GM18909 (cell line): ENCODE measurements at regions not wholly inside any gene's neighbourhood (a gene's known extent, or its start where the extent isn't known, plus 50 kb on each side); places are given as distances from the start of the nearest gene placed in this dataset.

Experiments used
- ATAC-seq: cut with Tn5 transposase; IDR thresholded peaks from one replicate; pipeline ENCODE4 v1.9.1; 2021; ENCODE audit warnings: mild to moderate bottlenecking; ENCODE audit not compliant: unreplicated experiment, poor library complexity

DNA sequence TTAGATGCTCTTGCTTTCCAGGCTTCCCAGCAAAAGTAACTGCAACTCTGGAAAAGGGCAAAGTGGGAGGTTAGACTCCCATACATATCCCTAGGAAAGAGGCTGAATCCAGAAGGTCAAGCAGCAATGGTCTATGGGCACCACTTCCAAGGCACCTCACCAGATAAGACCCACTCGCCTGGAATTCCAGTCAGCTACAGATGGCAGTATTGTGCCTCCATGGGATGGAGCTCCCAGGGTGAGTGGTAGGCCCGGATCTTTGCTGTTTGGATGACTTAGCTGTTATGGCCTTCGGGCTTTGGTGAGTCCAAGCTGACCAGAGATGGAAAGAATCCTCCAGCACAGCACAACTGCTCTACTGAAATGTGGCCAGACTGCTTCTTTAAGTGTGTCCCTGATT, 688.0 kb downstream of the PCDH19 start:
- ATAC-seq: no peak

DNA sequence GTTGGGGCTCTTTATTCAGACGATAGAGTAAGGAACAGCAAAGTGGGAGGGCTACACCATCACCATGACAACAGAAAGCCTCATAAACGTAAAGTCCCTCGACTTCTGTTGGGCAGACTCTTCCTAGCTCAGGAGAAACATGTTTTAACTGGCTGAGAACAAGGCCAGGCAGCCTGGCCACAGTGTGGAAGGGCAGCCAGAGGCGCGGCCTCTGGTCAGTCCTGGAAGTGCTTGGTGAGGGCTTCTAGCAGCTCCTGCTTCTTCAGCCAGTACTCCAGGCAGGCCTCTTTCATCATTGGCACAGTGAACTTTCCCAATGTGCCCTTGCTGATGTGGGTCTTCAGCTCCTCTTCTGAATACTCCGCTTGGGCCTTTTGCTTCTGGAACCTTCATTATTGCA, 690.9 kb downstream of the PCDH19 start:
- ATAC-seq: no peak

DNA sequence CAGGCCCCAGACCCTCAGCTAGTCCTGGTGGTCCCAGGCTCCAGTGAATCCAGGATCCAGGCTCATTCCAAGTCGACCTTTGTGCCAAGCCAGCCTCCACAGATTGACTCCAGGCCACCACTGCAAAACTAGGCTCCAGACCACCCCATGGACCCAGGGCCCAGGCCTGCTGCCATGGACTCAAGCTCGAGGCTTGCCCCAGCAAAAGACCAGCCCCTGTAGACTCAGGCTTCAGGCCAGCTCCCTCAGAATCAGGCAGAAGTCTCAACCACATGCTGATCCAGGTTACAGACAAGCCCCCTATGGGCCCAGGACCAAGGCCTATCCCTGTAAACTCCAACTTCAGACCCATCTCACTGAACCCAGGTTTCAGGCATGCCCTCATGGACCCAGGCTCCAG, 692.4 kb downstream of the PCDH19 start:
- no peak for ATAC-seq

DNA sequence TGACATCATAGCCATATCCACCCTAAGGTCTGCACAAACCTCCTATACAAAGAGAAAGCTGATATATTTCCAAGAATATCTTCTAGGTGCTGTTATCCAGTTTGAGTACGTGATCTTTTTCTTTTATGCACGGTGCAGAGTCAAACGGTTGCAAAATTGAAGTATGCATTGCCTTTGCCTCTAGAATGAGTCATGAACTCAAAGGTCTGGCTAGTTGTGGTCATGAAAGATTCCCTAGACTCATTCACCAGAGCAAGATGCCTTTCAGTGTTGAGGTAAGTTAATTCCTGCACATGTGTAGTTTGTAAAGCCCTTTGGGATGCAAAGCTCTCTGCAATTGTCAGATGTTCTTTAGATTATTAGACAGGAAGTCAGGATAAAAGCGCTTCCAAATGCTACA, 704.4 kb downstream of the PCDH19 start:
- no peak for ATAC-seq

DNA sequence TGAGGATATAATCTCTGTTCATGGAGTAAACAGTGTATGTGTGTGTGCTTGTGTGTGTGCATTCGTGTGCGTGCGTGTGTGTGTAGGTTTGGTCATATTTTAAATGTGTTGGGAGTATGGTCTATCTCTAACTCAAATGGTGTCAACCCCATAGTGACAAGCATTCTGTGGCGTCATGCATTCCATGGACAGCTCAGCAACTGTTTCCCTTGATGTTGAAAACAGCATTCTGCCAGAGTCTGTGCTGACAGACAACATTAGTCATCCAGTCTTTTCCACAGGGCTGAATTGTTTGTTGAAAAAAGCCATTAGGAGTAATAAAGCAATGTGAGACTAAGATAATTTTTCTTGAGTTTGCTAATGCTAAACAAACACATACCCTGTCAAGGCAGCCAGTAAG, 706.6 kb downstream of the PCDH19 start:
- no peak for ATAC-seq

DNA sequence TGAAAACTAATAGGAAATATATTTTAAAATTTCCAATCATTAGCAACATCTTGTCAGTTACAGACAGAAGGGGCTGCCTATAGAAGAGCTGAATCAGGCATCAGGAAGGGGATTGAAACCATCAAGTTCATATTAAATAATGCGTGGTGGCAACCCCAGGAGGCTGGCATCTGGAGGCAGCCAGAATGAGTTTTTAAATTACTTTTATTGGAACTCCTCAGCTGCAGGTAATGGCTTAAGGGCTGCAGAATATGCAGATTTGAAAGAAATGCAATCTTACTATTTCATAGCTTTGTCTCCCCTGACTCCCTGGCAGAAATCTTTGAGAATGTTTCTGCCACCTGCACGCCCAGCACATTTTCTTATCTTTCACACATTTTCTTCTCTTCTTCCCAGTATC, 711.6 kb downstream of the PCDH19 start:
- ATAC-seq: no peak

DNA sequence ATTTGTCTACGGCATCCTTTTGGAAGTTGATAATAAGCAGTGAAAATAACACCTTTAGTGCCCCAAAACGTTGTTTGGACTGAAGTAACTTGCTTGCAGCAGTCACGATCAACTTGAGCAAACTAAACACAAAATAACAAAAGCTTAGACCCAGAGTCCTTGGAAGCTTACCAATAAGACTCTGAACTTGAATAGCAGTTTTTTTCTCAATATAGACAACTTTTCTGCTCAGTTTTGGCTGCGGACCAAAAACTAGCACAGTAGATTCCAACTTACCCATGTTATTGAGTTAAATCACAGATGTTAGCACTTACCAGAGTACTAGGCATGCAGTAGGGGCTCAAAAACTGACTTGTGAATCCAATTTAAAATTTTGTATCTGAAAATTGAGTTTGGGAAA, 746.9 kb downstream of the PCDH19 start:
- no peak for ATAC-seq

DNA sequence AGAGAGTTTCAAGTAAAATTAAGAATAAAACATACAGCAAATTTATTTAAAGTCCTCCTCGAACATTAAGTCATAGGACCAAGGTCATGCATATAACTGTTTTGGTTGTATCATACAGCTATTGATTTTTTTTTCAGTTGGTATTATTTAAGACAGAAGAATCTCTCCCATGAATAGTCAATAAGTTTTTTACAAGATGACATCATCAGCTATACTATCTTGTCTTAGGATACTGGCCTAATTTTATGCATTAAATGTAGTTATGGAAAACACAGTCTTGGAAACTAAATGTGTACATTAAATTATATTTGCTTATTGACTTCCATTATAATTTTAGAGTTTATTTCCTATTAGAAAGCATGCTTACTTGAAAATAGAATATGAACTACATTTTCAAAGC, 755.9 kb downstream of the PCDH19 start:
- no peak for ATAC-seq

DNA sequence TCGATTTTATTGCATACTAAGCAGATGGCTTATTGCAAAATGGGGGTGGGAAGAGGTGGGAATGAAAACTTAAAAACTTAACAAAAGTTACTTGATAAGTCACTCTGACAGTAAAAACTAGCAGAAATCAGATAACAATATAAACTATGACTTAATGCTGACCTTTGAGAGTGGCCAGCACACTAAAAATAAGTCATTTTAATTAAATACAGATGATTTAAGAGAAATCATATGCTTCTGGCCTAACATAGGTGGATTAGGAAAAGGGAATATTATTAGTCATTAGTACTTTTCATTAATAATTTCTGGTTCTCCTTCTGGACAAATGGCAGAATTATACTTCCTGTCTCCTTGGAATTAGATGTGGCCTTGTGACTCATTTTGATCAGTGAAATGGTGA, 756.7 kb downstream of the PCDH19 start:
- ATAC-seq: no peak

DNA sequence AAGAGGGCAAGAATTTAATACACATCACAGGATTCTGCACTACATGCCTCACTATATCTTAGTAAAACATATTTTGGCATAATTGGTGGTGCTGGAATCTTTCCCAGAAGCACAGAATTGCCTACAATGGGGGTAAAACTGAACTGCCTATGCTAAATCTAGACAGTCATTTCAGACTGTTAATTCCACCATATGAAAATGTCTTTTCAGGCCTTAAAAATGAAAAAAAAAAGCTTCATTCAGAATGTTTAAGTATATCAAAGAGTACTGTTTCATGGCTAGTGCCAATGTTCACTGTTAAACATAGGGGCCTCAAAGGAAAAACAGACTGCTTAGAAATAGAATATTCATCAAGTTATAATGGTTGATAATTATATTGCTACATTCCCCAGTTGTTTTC, 797.0 kb downstream of the PCDH19 start:
- ATAC-seq: no peak

DNA sequence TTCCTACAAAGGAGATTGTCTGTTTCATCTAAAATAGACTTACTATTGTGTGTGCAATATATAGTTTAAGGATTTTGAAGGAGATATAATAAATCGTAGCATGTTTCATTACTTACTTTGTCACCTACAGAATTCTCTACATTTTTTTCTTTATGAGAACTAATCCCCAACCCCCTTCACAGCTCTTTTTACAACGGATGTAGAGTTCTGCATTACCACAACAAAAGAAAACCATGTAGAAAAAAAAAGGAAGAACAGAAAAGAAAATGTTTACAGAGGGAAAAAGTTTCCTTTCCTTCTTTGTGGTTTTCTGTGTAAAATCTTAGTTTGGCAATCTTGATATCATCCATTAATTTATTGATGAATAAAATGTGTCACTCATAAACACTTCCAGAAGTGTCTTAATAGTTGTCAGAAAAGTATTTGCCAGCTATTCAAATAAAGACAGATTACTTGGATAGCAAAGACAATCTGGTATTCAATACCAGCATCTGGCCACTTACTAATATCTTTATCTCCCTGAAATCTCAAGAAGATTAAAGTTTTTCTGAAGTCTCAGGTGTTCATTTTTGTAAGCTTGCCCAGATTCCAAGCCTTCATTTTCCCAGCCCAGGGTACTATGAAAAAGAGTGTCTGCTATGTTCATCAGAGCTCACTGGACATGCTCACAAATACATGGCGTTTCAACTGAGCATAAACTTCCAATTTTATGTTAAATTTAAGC, 806.8 kb downstream of the PCDH19 start:
- ATAC-seq: no peak

DNA sequence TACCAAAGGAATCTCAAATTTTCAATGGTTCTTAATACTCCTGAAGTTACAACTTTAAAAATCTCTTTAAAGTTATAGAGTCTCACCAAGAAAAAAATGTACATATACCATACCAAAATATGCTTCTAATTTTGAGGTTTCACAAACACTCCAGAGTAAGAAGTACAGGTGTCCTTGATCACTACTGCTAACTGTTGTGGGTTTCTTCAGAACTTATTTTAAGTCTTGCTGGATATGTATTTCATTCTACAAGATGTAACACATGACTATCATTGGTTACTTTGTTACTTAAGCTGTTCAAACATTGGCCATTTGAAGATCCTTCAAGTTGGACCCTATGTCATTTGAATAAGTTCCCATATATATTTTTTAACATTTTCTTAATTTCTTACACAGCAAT, 808.0 kb downstream of the PCDH19 start:
- no peak for ATAC-seq

DNA sequence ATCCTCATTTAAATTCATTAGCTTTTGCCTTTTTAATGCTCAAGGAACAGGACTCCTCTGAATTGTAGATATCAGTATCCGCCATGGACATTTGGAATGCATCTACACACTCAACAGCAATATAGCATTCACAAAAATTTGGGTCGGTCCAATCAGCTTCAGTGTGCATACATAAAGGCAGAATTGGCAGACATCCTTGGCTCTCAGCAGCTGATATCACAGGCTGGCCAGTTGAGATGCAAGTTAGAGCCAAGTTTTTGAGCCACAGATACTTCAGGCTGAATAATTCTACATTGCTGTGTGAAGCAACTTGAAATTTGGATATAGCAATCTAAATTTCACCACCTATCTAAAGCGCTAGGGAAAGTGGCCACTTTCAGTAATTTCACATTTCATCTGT, 821.1 kb downstream of the PCDH19 start:
- no peak for ATAC-seq

DNA sequence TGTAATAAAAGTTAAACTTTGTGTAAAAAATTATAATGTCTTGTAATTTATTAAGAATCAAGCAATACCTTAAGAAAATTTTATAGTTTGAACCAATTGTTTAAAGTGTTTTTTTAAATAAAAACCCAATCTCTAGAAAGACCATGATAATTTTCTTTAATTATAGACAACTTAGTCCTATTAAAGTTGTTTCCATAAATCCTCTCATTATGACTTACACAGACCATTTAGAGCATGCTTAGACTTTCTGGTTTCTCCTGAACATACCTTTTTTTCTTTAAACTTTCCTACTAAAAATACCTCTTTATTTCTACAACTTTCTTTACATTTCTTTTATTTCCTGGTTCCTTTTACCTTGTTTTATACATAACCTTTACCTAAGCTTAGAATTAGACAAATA, 837.4 kb downstream of the PCDH19 start:
- ATAC-seq: no peak

DNA sequence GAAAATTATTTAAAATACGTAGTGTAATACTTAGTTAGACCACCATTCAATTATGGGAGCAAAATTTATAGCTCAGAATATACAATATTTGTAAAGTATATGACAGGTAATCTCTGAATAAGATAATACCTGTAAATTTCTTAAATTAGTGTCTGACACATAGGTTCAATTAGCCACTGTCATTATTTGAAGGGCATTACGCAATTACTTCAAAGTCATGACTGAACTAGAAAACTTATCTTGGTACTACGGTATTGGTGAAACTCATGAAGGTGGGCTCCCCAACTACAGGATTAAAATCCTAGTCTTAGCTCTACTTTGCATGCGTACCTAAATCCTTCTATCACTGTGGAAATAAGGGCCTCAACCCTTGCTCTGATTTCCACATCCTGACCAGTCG, 860.7 kb downstream of the PCDH19 start:
- no peak for ATAC-seq

DNA sequence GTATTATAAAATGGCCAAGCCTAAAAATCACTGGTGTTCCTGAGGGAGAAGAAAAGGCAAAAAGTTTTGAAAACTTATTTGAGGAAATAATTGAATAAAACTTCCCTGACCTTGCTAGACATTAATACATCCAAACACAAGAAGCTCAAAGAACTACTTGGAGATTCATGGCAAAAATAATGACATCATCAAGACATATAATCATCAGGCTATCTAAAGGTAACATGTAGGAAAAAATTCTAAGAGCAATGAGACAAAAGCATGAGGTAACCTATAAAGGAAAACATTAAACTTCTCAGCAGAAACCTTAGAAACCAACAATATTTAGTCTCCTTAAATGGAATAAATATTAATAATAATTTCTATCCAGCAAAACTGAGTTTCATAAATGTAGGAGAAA, 887.6 kb downstream of the PCDH19 start:
- ATAC-seq: no peak

DNA sequence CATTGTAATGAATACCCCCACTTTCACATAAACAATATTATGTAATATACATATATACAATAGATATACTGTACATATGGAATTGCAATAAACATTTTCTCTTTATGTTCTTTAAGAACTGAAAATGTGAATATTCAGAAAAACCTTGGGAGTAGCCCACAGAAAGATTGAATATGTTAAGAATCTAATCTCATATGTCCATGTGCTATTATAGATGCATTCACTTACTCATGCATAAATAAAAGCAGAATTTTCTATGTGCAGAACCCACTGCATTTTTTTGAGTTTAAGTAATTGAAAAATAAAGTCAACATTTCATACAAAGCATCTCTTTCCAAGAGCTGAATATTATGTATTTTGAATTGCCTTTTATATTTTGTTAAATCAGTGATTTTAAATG, 902.3 kb downstream of the PCDH19 start:
- no peak for ATAC-seq

DNA sequence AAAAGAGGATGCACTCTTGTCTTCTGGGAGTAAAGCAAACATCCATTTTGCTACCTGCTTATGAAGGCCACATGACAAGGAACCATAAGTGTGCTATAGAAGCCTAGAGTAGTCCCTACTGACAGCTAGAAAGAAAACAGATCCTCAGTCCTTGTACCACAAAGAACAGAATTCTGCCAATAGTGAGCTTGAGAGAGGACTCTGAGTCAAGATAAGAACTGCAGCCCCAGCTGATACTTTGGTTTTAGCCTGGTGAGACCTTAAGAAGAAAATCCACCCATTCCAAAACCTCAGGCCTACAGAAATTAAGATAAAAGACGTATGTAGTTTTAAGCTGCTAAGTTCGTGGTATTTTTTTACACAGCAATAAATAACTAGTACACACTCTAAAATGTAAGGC, 914.6 kb downstream of the PCDH19 start:
- no peak for ATAC-seq

DNA sequence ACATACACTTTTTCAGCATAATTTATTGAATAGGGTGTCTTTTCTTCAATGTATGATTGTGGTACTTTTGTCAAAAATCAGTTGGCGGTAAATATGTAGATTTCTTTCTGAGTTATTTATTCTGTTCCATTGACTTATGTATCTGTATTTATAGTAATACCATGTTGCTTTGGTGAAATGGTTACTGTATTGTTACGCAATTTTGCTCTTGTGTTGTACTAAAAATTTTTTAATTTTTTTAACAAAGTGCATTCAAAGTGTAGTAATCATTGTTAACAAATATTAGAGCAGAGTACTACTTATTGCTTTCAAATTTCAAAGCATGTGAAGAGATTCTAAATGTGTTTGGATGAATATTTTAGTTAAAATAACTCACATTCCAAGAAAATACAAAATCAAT, 915.4 kb downstream of the PCDH19 start:
- no peak for ATAC-seq

DNA sequence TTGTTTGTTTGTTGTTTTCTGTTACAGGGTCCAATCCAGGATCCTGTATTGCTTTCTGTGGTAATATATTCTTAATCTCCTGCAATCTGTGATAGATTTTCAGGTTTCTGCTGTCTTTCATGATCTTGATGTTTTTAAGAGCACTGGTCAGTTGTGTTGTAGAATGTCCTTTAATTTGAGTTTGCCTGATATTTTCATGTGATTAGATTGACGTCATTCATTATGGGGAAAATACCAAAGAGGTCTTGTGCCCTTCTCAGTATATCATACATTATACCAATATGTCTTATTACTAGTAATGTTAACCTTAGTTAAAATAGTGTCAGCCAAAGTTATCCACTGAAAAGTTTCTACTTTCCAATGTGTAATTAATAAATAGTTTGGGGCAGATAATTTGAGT, 929.3 kb downstream of the PCDH19 start:
- ATAC-seq: no peak

DNA sequence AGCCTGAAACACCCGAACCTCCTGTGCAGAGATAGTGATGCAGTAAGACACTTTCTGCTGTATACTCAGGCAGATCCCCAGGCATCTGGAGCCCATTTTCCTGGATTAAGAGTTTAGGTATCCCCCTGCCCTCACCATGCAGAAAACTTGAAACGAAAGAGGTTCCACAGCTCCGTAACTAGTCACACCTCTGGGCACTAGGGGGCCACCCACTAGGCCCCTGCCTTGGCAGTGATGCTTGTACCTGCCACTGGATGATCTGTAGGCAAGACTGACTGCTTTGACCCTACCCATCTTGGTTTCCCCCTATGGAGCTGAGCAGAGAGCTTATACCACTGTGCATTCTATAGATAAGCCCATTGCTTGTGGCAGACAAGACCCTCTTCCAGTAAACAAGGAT, 940.6 kb downstream of the PCDH19 start:
- no peak for ATAC-seq

DNA sequence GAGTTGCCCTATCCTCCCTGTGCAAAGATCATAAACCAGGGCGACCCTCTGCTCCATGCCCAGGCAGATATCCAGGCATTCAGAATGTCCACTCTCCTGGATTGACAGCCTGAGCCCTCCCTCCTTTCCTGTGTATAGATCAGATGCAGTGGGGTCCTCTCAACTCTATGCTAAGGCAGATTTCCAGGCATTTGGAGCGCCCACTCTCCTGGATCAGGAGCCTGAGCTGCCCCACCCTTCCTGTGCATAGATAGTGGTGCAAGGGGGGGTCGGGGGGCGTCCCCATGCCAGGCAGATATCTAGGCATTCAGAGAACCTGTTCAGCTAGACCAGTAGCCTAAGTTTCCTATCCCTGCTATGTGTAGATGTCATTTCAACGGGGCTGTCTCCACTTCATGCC, 941.1 kb downstream of the PCDH19 start:
- no peak for ATAC-seq

DNA sequence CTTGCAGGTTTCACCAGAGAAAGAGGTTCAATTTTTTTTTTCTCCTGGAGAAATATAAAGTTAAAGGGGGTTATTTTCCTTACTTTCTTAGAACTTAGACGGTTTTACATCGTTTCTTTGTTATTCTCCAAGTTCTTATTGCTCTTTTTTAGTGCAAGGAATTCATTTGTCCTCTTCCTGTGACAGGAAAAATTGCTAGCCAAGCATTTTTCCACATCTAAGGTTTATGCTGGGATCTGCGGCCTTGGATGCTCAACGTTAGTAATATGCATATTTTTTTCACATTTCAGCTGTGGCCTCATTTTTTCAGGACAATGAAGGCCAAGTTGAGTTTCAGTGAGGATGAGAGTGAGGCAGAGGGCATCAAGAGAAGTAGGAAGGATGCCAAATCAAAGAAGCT, 948.9 kb downstream of the PCDH19 start:
- no peak for ATAC-seq
